PC-3 (cell line): ENCODE measurements at regions not wholly inside any gene's neighbourhood (a gene's known extent, or its start where the extent isn't known, plus 50 kb on each side); places are given as distances from the start of the nearest gene placed in this dataset.

Experiments used
- CTCF ChIP-seq: fragments of 300-600 bp; sonication (generic); conservative IDR thresholded peaks from 2 replicates; pipeline ENCODE4 v1.5.1; 2017; ENCODE audit warnings: antibody characterized with exemption, low read depth, mild to moderate bottlenecking, low read length
- EZH2 ChIP-seq: fragments of 300-600 bp; sonication (generic); IDR thresholded peaks from one replicate; pipeline ENCODE4 v1.6.1; 2017; ENCODE audit warnings: antibody characterized with exemption, mild to moderate bottlenecking, low read length; ENCODE audit not compliant: unreplicated experiment
- EZH2phosphoT487 ChIP-seq: fragments of 300-600 bp; sonication (generic); IDR thresholded peaks from 2 replicates; pipeline ENCODE4 v1.6.1; 2018; ENCODE audit warnings: mild to moderate bottlenecking, antibody characterized with exemption, low read length, borderline replicate concordance

DNA sequence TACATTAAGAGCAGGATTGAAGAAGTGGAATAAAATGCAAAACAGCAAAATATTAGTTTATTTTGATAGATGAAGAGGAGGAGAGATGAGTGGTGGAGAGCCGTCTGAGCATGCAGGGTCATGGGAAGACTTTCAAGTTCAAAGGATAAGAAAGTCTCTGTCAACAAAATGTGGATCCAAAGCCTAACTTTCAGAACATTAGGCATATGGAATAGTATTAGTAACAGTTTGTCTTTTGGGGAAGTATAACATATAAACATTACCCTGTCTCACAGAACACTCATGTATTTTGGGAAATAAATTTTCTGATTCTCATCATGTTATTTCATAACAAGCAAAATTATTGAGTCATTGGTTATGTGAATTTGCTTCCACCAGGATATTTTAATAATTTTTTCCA is 104.3 kb upstream of the CEP126 start:
- TF ChIP-seq CTCF = no peak
- no peak for TF ChIP-seq EZH2
- no peak for TF ChIP-seq EZH2phosphoT487
